MM.1S (cell line): ENCODE measurements at regions not wholly inside any gene's neighbourhood (a gene's known extent, or its start where the extent isn't known, plus 50 kb on each side); places are given as distances from the start of the nearest gene placed in this dataset.

Experiments used
- DNase-seq: peaks from one replicate; pipeline ENCODE4 v3.0.0-alpha.2; 2015
- H2AFZ ChIP-seq: fragments of 300-600 bp; sonication (generic); 2 replicates; pipeline ENCODE4 v1.6.0; 2016; ENCODE audit warnings: antibody characterized with exemption, low read length
- H3F3A ChIP-seq: fragments of 300-600 bp; sonication (generic); 2 replicates; pipeline ENCODE4 v1.6.1; 2016; ENCODE audit warnings: mild to moderate bottlenecking, antibody characterized with exemption, low read length, moderate library complexity, mixed read lengths; ENCODE audit not compliant: insufficient read depth
- H3K27ac ChIP-seq: fragments of 300-600 bp; sonication (generic); 2 replicates; pipeline ENCODE4 v1.5.1; 2016; ENCODE audit warnings: mild to moderate bottlenecking, low read length
- H3K27me3 ChIP-seq: fragments of 300-600 bp; sonication (generic); replicated peaks from 2 replicates; pipeline ENCODE4 v1.6.0; 2016; ENCODE audit warnings: low read length; ENCODE audit not compliant: insufficient read depth
- H3K36me3 ChIP-seq: fragments of 300-600 bp; sonication (generic); replicated peaks from 2 replicates; pipeline ENCODE4 v1.6.1; 2016; ENCODE audit warnings: mild to moderate bottlenecking, low read length, mixed read lengths; ENCODE audit not compliant: insufficient read depth
- H3K4me1 ChIP-seq: fragments of 300-600 bp; sonication (generic); 2 replicates; pipeline ENCODE4 v1.6.1; 2016; ENCODE audit warnings: low read length, mixed read lengths
- H3K4me2 ChIP-seq: fragments of 300-600 bp; sonication (generic); 2 replicates; pipeline ENCODE4 v1.6.0; 2016; ENCODE audit warnings: low read depth, low read length
- H3K4me3 ChIP-seq: fragments of 300-600 bp; sonication (generic); 2 replicates; pipeline ENCODE4 v1.5.1; 2016; ENCODE audit warnings: low read length, mixed read lengths
- H3K79me2 ChIP-seq: fragments of 300-600 bp; sonication (generic); 2 replicates; pipeline ENCODE4 v1.6.1; 2016; ENCODE audit warnings: mixed run types, low read length, mixed read lengths
- H3K9ac ChIP-seq: fragments of 300-600 bp; sonication (generic); 2 replicates; pipeline ENCODE4 v1.6.1; 2016; ENCODE audit warnings: low read length, mixed read lengths
- H3K9me2 ChIP-seq: fragments of 300-600 bp; sonication (generic); replicated peaks from 2 replicates; pipeline ENCODE4 v1.6.1; 2016; ENCODE audit warnings: mild to moderate bottlenecking, low read length, mixed read lengths; ENCODE audit not compliant: insufficient read depth
- H3K9me3 ChIP-seq: fragments of 300-600 bp; sonication (generic); replicated peaks from 2 replicates; pipeline ENCODE4 v1.6.1; 2016; ENCODE audit warnings: mild to moderate bottlenecking, low read length, mixed read lengths; ENCODE audit not compliant: insufficient read depth
- H4K20me1 ChIP-seq: fragments of 300-600 bp; sonication (generic); 2 replicates; pipeline ENCODE4 v1.6.1; 2016; ENCODE audit warnings: mild to moderate bottlenecking, low read length, moderate library complexity, mixed read lengths; ENCODE audit not compliant: insufficient read depth
- EZH2 ChIP-seq: fragments of 300-600 bp; sonication (generic); optimal IDR thresholded peaks from 2 replicates; pipeline ENCODE3; 2017; ENCODE audit warnings: low read depth, mild to moderate bottlenecking, antibody characterized with exemption, low read length, mixed read lengths
- EZH2phosphoT487 ChIP-seq: fragments of 300-600 bp; sonication (generic); IDR thresholded peaks from 2 replicates; pipeline ENCODE4 v1.6.1; 2018; ENCODE audit warnings: antibody characterized with exemption, low read length
- TF ChIP-seq, protein P1 (sequence below): fragments of 300-600 bp; sonication (generic); IDR thresholded peaks from 2 replicates; pipeline ENCODE4 v1.5.1; 2016; ENCODE audit warnings: antibody characterized with exemption, low read length, mixed read lengths

DNA sequence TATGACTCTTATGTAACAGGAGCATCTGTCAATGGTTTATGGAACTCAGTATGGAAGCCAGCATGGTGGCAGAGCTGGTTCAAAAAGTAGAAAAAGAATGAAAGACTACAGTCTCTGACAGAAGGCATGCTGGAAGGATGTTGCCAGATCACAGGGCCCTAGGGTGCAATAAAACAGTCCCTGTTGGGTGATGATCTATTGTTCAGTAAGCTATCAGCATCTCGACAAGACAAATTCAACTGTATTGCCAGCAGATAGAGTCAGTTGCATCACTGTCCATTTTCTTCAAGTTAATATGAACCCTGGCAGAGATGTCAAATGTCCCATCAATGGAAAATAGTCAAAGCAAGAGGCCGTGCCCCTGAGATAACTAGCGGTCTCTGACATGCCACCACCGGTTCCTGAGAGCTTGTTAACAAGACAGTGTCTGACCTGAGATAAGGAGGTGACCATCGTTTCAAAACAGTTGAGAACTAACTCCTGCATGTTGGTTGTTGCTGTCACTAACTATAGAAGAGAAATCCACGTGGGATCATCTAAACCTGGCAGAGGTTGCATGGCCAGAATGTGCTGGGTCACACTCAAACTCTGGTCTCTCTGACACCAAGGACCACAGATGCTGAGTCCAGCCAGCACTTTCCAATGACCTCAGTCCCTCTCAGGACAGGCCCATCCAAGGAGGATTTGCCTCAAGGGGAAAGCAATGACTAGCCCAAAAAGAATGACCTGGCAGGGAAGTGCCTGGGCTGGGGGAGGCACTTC, 125.9 kb downstream of the RIPK4 start:
- H3K36me3 ChIP-seq, result no peaks in the 10 kb centered on the region
- H3K9ac ChIP-seq, result no peak overlapping the region
- H3K27ac ChIP-seq, result no peak overlapping the region
- H2AFZ ChIP-seq, result no peak overlapping the region
- H3K27me3 ChIP-seq, result peaks cover 62% of the 10 kb centered on the region
- no peaks in the 10 kb centered on the region for H3K9me2 ChIP-seq
- H4K20me1 ChIP-seq, result no peaks in the 10 kb centered on the region
- no peak for DNase-seq
- TF ChIP-seq EZH2, result no peak
- no peaks in the 10 kb centered on the region for H3K79me2 ChIP-seq
- no peaks in the 10 kb centered on the region for H3K4me1 ChIP-seq
- no peak overlapping the region for H3K4me2 ChIP-seq
- no peaks in the 10 kb centered on the region for H3F3A ChIP-seq
- H3K4me3 ChIP-seq, result no peak overlapping the region
- no peaks in the 10 kb centered on the region for H3K9me3 ChIP-seq

DNA sequence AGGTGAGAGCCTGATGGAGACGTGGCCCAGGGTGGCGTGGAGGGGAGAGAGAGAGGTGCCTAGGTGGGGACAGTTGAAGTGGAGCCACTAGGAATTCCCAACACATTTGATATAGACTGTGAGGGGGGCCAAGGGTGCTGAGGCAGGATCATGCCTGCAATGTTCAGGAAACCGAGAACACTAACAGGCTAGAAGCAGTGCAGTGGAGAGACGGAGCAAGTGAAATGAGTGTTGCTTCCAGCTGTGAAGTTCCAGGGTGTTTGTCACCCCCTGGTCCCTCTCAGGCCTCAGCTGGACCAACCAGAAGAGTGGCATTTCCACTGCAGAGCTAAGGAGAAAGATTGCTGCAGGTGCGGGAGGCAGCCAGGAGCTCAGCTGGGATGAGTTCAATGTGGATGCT, 127.1 kb downstream of the RIPK4 start:
- no peak overlapping the region for H3K4me3 ChIP-seq
- no peak overlapping the region for H2AFZ ChIP-seq
- H3K27ac ChIP-seq, result no peak overlapping the region
- H3K4me2 ChIP-seq, result no peak overlapping the region
- no peaks in the 10 kb centered on the region for H4K20me1 ChIP-seq
- DNase-seq, result no peak
- TF ChIP-seq EZH2phosphoT487 (no peak), EZH2 (no peak)
- TF ChIP-seq, protein P1, sequence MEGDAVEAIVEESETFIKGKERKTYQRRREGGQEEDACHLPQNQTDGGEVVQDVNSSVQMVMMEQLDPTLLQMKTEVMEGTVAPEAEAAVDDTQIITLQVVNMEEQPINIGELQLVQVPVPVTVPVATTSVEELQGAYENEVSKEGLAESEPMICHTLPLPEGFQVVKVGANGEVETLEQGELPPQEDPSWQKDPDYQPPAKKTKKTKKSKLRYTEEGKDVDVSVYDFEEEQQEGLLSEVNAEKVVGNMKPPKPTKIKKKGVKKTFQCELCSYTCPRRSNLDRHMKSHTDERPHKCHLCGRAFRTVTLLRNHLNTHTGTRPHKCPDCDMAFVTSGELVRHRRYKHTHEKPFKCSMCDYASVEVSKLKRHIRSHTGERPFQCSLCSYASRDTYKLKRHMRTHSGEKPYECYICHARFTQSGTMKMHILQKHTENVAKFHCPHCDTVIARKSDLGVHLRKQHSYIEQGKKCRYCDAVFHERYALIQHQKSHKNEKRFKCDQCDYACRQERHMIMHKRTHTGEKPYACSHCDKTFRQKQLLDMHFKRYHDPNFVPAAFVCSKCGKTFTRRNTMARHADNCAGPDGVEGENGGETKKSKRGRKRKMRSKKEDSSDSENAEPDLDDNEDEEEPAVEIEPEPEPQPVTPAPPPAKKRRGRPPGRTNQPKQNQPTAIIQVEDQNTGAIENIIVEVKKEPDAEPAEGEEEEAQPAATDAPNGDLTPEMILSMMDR, result no peak
- no peak overlapping the region for H3K9ac ChIP-seq
- no peaks in the 10 kb centered on the region for H3K9me3 ChIP-seq
- H3K4me1 ChIP-seq, result no peaks in the 10 kb centered on the region
- H3K9me2 ChIP-seq, result no peaks in the 10 kb centered on the region
- H3K36me3 ChIP-seq, result no peaks in the 10 kb centered on the region
- peaks cover 65% of the 10 kb centered on the region for H3K27me3 ChIP-seq
- H3K79me2 ChIP-seq, result no peaks in the 10 kb centered on the region
- H3F3A ChIP-seq, result no peaks in the 10 kb centered on the region

DNA sequence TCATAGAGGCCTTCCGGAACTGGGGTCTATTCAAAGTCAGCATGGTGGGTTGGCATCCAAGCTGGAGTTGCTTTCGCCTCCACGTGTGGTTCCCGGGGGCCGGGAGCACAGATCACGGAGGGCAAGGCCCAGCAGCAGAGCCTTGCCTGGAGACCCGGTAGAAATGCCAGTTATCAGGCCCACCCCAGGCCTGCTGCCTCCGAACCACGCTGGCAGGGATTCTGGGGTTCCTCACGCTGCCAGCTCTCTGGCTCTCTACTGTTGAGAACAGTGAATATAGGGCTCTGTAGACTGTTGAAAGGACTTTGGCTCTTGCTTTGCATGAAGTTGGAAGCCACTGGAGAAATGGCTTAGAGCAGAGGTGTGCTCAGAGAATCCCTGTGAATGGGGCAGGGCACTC, 127.5 kb downstream of the RIPK4 start:
- Histone ChIP-seq H3K4me2 (no peak overlapping the region), H3K9me2 (no peaks in the 10 kb centered on the region), H3F3A (no peaks in the 10 kb centered on the region), H3K9ac (no peak overlapping the region), H3K79me2 (no peaks in the 10 kb centered on the region), H3K27ac (no peak overlapping the region), H3K36me3 (no peaks in the 10 kb centered on the region), H3K4me1 (no peaks in the 10 kb centered on the region), H4K20me1 (no peaks in the 10 kb centered on the region), H3K9me3 (no peaks in the 10 kb centered on the region), H3K4me3 (no peak overlapping the region), H3K27me3 (peaks cover 66% of the 10 kb centered on the region), H2AFZ (no peak overlapping the region)
- TF ChIP-seq, protein P1, result no peak
- TF ChIP-seq EZH2phosphoT487 (no peak), EZH2 (no peak)
- DNase-seq, result no peak

DNA sequence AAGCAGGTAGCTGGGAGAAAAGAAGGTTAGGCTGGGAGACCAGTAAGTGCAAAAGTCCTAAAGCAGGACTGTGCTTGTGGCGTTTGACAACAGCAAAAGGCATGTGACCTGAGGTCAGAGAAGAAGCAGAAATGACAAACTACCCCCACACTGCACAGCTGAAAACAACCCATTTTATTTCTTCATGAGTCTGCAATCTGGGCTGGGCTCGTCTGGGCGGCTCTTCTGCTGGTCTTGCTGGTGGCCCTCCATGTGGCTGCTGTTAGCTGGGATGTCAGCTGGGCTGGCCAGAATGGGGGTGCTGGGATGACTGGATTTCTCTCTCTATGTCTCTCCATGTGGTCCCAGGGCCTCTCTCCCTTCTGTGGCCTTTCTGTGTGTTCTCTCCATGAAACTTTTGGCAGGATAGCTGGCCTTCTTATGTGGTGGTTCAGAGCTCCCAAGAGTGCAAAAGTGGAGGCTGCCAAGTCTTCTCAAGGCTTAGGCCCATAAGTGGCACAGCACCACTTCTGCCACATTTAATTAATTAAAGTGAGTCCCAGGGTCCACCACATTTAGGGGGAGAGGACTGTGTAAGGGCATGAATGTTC, 128.6 kb downstream of the RIPK4 start:
- no peak overlapping the region for H3K4me3 ChIP-seq
- no peaks in the 10 kb centered on the region for H3K9me2 ChIP-seq
- DNase-seq, result no peak

More for the DNA sequence above, 128.6 kb downstream of the RIPK4 start:
- H3K9ac ChIP-seq, result no peak overlapping the region
- no peak overlapping the region for H3K27ac ChIP-seq
- no peaks in the 10 kb centered on the region for H3K79me2 ChIP-seq
- TF ChIP-seq, protein P1, result no peak
- TF ChIP-seq EZH2 (no peak), EZH2phosphoT487 (no peak)
- H3K9me3 ChIP-seq, result no peaks in the 10 kb centered on the region
- H4K20me1 ChIP-seq, result no peaks in the 10 kb centered on the region
- H3K4me2 ChIP-seq, result no peak overlapping the region
- H3F3A ChIP-seq, result no peaks in the 10 kb centered on the region
- no peaks in the 10 kb centered on the region for H3K4me1 ChIP-seq
- H3K36me3 ChIP-seq, result no peaks in the 10 kb centered on the region
- peaks cover 68% of the 10 kb centered on the region for H3K27me3 ChIP-seq
- H2AFZ ChIP-seq, result no peak overlapping the region
